Progenitor cell of endocrine pancreas (in vitro differentiated cells): ENCODE measurements at regions not wholly inside any gene's neighbourhood (a gene's known extent, or its start where the extent isn't known, plus 50 kb on each side); places are given as distances from the start of the nearest gene placed in this dataset.
"Not testable (repeated sequence)": the region's sequence is repeated elsewhere in the genome, so short reads cannot be mapped to it uniquely, and the experiment has no call there.

Experiments used
- DNase-seq: peaks from one replicate; pipeline ENCODE4 v3.0.0; 2021; ENCODE audit warnings: low spot score; ENCODE audit not compliant: unreplicated experiment
- H3K27ac Mint-ChIP-seq: 2 replicates; pipeline ENCODE4 v1.8.0; 2021; ENCODE audit warnings: mild to moderate bottlenecking, moderate library complexity, mixed read lengths
- H3K27me3 Mint-ChIP-seq: 2 replicates; pipeline ENCODE4 v1.8.0; 2021; ENCODE audit warnings: mixed read lengths
- H3K36me3 Mint-ChIP-seq: 2 replicates; pipeline ENCODE4 v1.8.0; 2022; ENCODE audit warnings: mixed read lengths; ENCODE audit not compliant: insufficient read depth
- H3K4me1 Mint-ChIP-seq: 2 replicates; pipeline ENCODE4 v1.8.0; 2021; ENCODE audit warnings: low read depth, mixed read lengths
- H3K4me3 Mint-ChIP-seq: 2 replicates; pipeline ENCODE4 v1.8.0; 2021; ENCODE audit warnings: low read depth, mild to moderate bottlenecking, moderate library complexity, mixed read lengths
- H3K9me3 Mint-ChIP-seq: 2 replicates; pipeline ENCODE4 v1.8.0; 2021; ENCODE audit warnings: low read depth, mixed read lengths
- TF ChIP-seq, protein P1 (sequence below): fragments of 200-600 bp; sonication (generic); IDR thresholded peaks from one replicate; pipeline ENCODE4 v1.5.0; 2021; ENCODE audit warnings: antibody characterized with exemption, mild to moderate bottlenecking; ENCODE audit not compliant: unreplicated experiment

- Mint-ChIP-seq H3K27ac (no peak overlapping the region), H3K27me3 (no peaks in the 10 kb centered on the region), H3K4me3 (no peak overlapping the region), H3K9me3 (no peaks in the 10 kb centered on the region), H3K4me1 (no peaks in the 10 kb centered on the region), H3K36me3 (no peaks in the 10 kb centered on the region)
- TF ChIP-seq, protein P1, sequence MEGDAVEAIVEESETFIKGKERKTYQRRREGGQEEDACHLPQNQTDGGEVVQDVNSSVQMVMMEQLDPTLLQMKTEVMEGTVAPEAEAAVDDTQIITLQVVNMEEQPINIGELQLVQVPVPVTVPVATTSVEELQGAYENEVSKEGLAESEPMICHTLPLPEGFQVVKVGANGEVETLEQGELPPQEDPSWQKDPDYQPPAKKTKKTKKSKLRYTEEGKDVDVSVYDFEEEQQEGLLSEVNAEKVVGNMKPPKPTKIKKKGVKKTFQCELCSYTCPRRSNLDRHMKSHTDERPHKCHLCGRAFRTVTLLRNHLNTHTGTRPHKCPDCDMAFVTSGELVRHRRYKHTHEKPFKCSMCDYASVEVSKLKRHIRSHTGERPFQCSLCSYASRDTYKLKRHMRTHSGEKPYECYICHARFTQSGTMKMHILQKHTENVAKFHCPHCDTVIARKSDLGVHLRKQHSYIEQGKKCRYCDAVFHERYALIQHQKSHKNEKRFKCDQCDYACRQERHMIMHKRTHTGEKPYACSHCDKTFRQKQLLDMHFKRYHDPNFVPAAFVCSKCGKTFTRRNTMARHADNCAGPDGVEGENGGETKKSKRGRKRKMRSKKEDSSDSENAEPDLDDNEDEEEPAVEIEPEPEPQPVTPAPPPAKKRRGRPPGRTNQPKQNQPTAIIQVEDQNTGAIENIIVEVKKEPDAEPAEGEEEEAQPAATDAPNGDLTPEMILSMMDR = no peak
- no peak for DNase-seq
These were observed 256.2 kb upstream of the TBL1XR1 start for GRCh38 chr3:177453451-177453844.

GRCh38 chr3:177457204-177457603, 259.9 kb upstream of the TBL1XR1 start:
- H3K36me3 Mint-ChIP-seq, DNase-seq, H3K4me3 Mint-ChIP-seq, H3K27me3 Mint-ChIP-seq, H3K4me1 Mint-ChIP-seq, H3K9me3 Mint-ChIP-seq, H3K27ac Mint-ChIP-seq: not testable (repeated sequence)

DNA sequence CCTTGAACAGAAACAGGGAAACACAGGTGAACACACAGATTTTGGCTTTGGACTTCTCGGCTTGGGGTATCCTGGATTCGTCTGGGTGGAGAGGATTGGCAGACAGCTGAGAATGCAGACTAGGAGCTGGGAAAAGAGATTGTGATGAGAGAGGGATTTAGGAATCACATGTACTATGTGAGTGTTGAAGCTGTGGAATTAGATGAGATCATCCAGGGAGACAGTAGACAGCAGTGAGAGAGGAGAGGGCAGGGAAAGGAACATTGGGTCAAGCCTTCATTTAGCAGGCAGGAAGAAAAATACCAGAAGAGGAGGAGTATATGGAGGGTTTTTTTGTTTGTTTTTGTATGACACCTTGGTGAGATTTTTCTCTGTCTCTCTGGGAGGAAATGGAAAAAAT, 262.1 kb upstream of the TBL1XR1 start:
- no peaks in the 10 kb centered on the region for H3K27me3 Mint-ChIP-seq
- DNase-seq = no peak
- H3K9me3 Mint-ChIP-seq = no peaks in the 10 kb centered on the region
- no peaks in the 10 kb centered on the region for H3K4me1 Mint-ChIP-seq
- no peaks in the 10 kb centered on the region for H3K36me3 Mint-ChIP-seq
- TF ChIP-seq, protein P1 = no peak
- no peak overlapping the region for H3K27ac Mint-ChIP-seq
- H3K4me3 Mint-ChIP-seq = no peak overlapping the region

DNA sequence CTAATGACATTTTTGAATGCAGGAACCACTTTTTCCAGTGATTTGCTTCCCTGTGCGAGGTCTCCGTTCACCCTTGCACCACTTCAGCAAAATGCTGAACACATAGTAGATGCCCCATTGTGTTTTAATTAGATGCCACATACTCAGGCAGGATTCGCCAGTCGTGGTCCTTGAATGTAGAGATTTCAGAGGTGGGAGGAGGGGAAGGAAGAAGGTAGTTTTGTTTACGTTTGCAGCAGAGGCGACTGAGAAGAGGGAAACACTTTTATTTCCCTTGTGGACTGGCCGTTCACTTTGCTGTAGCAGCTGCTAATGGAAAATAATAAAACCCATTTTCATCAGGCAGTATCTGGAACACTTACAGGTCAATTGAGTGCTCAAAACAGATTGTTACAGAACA, 262.8 kb upstream of the TBL1XR1 start:
- no peaks in the 10 kb centered on the region for H3K9me3 Mint-ChIP-seq

GRCh38 chr3:177461765-177462164, 264.5 kb upstream of the TBL1XR1 start:
- Mint-ChIP-seq H3K27me3 (no peaks in the 10 kb centered on the region), H3K9me3 (no peaks in the 10 kb centered on the region), H3K27ac (no peak overlapping the region), H3K36me3 (no peaks in the 10 kb centered on the region), H3K4me3 (no peak overlapping the region), H3K4me1 (no peaks in the 10 kb centered on the region)
- DNase-seq = no peak
- TF ChIP-seq, protein P1 = no peak

More for the DNA sequence above, 262.8 kb upstream of the TBL1XR1 start:
- DNase-seq = no peak
- Mint-ChIP-seq H3K27ac (no peak overlapping the region), H3K4me3 (no peak overlapping the region), H3K36me3 (no peaks in the 10 kb centered on the region), H3K4me1 (no peaks in the 10 kb centered on the region), H3K27me3 (no peaks in the 10 kb centered on the region)
- TF ChIP-seq, protein P1 = no peak

DNA sequence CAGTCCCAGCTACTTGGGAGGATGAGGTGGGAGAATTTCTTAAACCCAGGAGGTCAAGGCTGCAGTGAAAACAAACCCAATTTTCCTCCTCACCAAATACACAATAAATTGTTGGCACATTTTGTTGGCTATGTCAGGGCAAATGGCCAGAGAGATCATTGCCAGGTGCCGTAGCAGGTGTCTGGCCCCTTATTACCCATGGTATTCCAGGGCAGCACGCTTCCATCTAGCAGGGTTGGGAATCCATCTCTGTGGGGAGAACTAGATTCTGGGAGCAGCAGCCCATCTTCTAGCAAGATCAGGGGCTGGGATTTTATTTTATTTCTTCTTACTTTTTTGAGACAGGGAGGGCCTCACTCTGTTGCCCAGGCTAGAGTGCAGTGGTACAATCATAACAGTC, 266.1 kb upstream of the TBL1XR1 start:
- H3K9me3 Mint-ChIP-seq, H3K27me3 Mint-ChIP-seq, H3K36me3 Mint-ChIP-seq, DNase-seq, H3K4me3 Mint-ChIP-seq, H3K4me1 Mint-ChIP-seq, H3K27ac Mint-ChIP-seq: not testable (repeated sequence)

GRCh38 chr3:177463863-177464262, 266.6 kb upstream of the TBL1XR1 start:
- no peak for DNase-seq
- Mint-ChIP-seq H3K36me3 (no peaks in the 10 kb centered on the region), H3K27me3 (no peaks in the 10 kb centered on the region), H3K4me1 (peaks cover 2% of the 10 kb centered on the region), H3K27ac (no peak overlapping the region), H3K4me3 (no peak overlapping the region), H3K9me3 (peaks cover 1% of the 10 kb centered on the region)
- TF ChIP-seq, protein P1 = no peak
